ENCODE measurements at regions not wholly inside any gene's neighbourhood (a gene's known extent, or its start where the extent isn't known, plus 50 kb on each side); places are given as distances from the start of the nearest gene placed in this dataset.

- H3K36me3 ChIP-seq = no peaks in the 10 kb centered on the region
- no peaks in the 10 kb centered on the region for H3K27me3 ChIP-seq
- H3K27ac ChIP-seq = no peak overlapping the region
- intact Hi-C loops (cut with DNase I) = no loop called here
- no peak for TF ChIP-seq POLR2AphosphoS5 (IDR thresholded peaks at IDR 0.05)
- TF ChIP-seq, protein P1, sequence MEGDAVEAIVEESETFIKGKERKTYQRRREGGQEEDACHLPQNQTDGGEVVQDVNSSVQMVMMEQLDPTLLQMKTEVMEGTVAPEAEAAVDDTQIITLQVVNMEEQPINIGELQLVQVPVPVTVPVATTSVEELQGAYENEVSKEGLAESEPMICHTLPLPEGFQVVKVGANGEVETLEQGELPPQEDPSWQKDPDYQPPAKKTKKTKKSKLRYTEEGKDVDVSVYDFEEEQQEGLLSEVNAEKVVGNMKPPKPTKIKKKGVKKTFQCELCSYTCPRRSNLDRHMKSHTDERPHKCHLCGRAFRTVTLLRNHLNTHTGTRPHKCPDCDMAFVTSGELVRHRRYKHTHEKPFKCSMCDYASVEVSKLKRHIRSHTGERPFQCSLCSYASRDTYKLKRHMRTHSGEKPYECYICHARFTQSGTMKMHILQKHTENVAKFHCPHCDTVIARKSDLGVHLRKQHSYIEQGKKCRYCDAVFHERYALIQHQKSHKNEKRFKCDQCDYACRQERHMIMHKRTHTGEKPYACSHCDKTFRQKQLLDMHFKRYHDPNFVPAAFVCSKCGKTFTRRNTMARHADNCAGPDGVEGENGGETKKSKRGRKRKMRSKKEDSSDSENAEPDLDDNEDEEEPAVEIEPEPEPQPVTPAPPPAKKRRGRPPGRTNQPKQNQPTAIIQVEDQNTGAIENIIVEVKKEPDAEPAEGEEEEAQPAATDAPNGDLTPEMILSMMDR (IDR thresholded peaks at IDR 0.05) = no peak
- TF ChIP-seq EP300 (IDR thresholded peaks at IDR 0.05) = no peak
- TF ChIP-seq POLR2A (IDR thresholded peaks at IDR 0.05) = no peak
- WGBS, 2 donors = 79 to 80% methylated on average over 11 of the region's 11 CpGs
- no peak overlapping the region for H3K4me3 ChIP-seq
- no peak for DNase-seq
- H3K4me1 ChIP-seq = no peaks in the 10 kb centered on the region
- H3K9me3 ChIP-seq = no peaks in the 10 kb centered on the region
Observed at GRCh38 chr18:37721544-37722522, 156.2 kb upstream of the CELF4 start.

GRCh38 chr18:37720663-37721062, 155.1 kb upstream of the CELF4 start:
- Histone ChIP-seq H3K36me3 (no peaks in the 10 kb centered on the region), H3K9me3 (no peaks in the 10 kb centered on the region), H3K27ac (no peak overlapping the region), H3K4me1 (no peaks in the 10 kb centered on the region), H3K27me3 (no peaks in the 10 kb centered on the region), H3K4me3 (no peak overlapping the region)
- DNase-seq = no peak
- intact Hi-C loops (cut with DNase I) = no loop called here
- 64 to 69% methylated on average over 4 of the region's 4 CpGs for WGBS, 2 donors
- TF ChIP-seq POLR2AphosphoS5 (IDR thresholded peaks at IDR 0.05) (no peak), POLR2A (IDR thresholded peaks at IDR 0.05) (no peak)
- TF ChIP-seq, protein P1 (IDR thresholded peaks at IDR 0.05) = no peak

- TF ChIP-seq, protein P1 (IDR thresholded peaks at IDR 0.05) = no peak
- no peak for TF ChIP-seq EP300 (IDR thresholded peaks at IDR 0.05)
- no peak for TF ChIP-seq POLR2A (IDR thresholded peaks at IDR 0.05)
- TF ChIP-seq POLR2AphosphoS5 (IDR thresholded peaks at IDR 0.05) = no peak
- Histone ChIP-seq H3K27me3 (no peaks in the 10 kb centered on the region), H3K4me1 (no peaks in the 10 kb centered on the region), H3K4me3 (no peak overlapping the region), H3K36me3 (no peaks in the 10 kb centered on the region), H3K27ac (no peak overlapping the region), H3K9me3 (no peaks in the 10 kb centered on the region)
- DNase-seq = no peak
- 66 to 75% methylated on average over 2 of the region's 2 CpGs for WGBS, 2 donors
- intact Hi-C loops (cut with DNase I) = no loop called here
Observed at GRCh38 chr18:37717656-37718055, 152.1 kb upstream of the CELF4 start.

DNA sequence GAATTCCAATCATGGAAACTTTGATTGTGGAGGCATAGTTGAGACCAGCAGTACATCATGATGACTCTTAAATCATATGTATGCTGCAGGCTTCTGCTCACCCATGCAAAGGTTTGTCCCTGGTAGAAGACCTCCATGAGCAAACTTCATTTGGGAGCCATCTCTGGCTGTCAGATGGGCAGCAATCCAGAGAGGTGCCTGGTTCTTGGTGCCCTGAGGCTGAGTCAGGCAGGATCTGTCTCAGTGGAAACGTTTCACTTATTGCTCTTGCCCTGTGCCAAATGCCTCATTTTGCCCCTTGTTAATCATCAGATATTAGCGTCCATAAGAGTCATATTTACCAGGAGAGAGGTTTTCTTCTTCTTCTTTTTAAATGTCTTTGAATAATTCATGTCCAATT, 151.5 kb upstream of the CELF4 start:
- Histone ChIP-seq H3K36me3 (no peaks in the 10 kb centered on the region), H3K4me1 (no peaks in the 10 kb centered on the region), H3K4me3 (no peak overlapping the region), H3K9me3 (no peaks in the 10 kb centered on the region), H3K27me3 (no peaks in the 10 kb centered on the region), H3K27ac (no peak overlapping the region)
- 46 to 73% methylated on average over 2 of the region's 2 CpGs for WGBS, 2 donors
- DNase-seq = no peak
- intact Hi-C loops (cut with DNase I) = no loop called here
- no peak for TF ChIP-seq EP300 (IDR thresholded peaks at IDR 0.05)
- TF ChIP-seq POLR2AphosphoS5 (IDR thresholded peaks at IDR 0.05) = no peak
- TF ChIP-seq, protein P1 (IDR thresholded peaks at IDR 0.05) = no peak
- TF ChIP-seq POLR2A (IDR thresholded peaks at IDR 0.05) = no peak

Measured in sigmoid colon (tissue), 6 donors.